DND-41 (cell line): ENCODE measurements at regions not wholly inside any gene's neighbourhood (a gene's known extent, or its start where the extent isn't known, plus 50 kb on each side); places are given as distances from the start of the nearest gene placed in this dataset.
A peak's percentile ranks its signal among the peaks of the same experiment; 100 is the strongest.

Experiments
- ATAC-seq: fragments of 200-7000 bp; cut with Tn5 transposase; 3 replicates; pipeline ENCODE4 v1.9.1; 2021; ENCODE audit warnings: low read depth; ENCODE audit not compliant: insufficient read depth
- DNase-seq: peaks from one replicate; pipeline ENCODE4 v3.0.0-alpha.2; 2020
- H2AFZ ChIP-seq: 2 replicates; pipeline ENCODE4 v1.6.0; 2012; ENCODE audit warnings: low read depth, low read length
- H3K27ac ChIP-seq: 2 replicates; pipeline ENCODE4 v1.5.1; 2012; ENCODE audit warnings: low read length, inconsistent platforms
- H3K27me3 ChIP-seq: fragments of 200-600 bp; sonication (generic); 2 replicates; pipeline ENCODE4 v1.6.0; 2012; ENCODE audit warnings: low read length, mild to moderate bottlenecking, inconsistent platforms; ENCODE audit not compliant: insufficient read depth, poor library complexity
- H3K36me3 ChIP-seq: 2 replicates; pipeline ENCODE4 v1.5.1; 2012; ENCODE audit warnings: low read length, inconsistent platforms; ENCODE audit not compliant: insufficient read depth
- H3K4me1 ChIP-seq: 2 replicates; pipeline ENCODE4 v1.5.1; 2012; ENCODE audit warnings: mild to moderate bottlenecking, low read length; ENCODE audit not compliant: insufficient read depth
- H3K4me2 ChIP-seq: 2 replicates; pipeline ENCODE4 v1.6.0; 2012; ENCODE audit warnings: mild to moderate bottlenecking, moderate library complexity, low read length, inconsistent platforms; ENCODE audit not compliant: insufficient read depth
- H3K4me3 ChIP-seq, 2 experiments: fragments of 200-600 bp in 1 of 2; shearing (Covaris generic) in 1 of 2; 2 replicates each; pipeline ENCODE4 v1.5.1; 2012 to 2016; ENCODE audit warnings: inconsistent platforms in 2 of 2, low read length in 2 of 2, mild to moderate bottlenecking in 2 of 2, low read depth in 1 of 2, moderate library complexity in 1 of 2
- H3K79me2 ChIP-seq: 2 replicates; pipeline ENCODE4 v1.6.0; 2012; ENCODE audit warnings: low read length, inconsistent platforms; ENCODE audit not compliant: insufficient read depth
- H3K9ac ChIP-seq: 2 replicates; pipeline ENCODE4 v1.6.0; 2012; ENCODE audit warnings: low read depth, mild to moderate bottlenecking, inconsistent platforms, low read length, moderate library complexity
- H3K9me3 ChIP-seq: 2 replicates; pipeline ENCODE4 v1.5.1; 2012; ENCODE audit warnings: low read length, moderate library complexity, mild to moderate bottlenecking, inconsistent platforms; ENCODE audit not compliant: insufficient read depth, severe bottlenecking
- H4K20me1 ChIP-seq: 2 replicates; pipeline ENCODE4 v1.6.0; 2012; ENCODE audit warnings: low read length; ENCODE audit not compliant: insufficient read depth
- CTCF ChIP-seq: IDR thresholded peaks from 2 replicates; pipeline ENCODE4 v1.5.1; 2012; ENCODE audit warnings: borderline replicate concordance, low read length, moderate library complexity, mild to moderate bottlenecking; ENCODE audit not compliant: poor library complexity, severe bottlenecking; ENCODE audit errors: extremely low read depth
- EZH2 ChIP-seq: IDR thresholded peaks from 3 replicates; pipeline ENCODE4 v1.6.1; 2012; ENCODE audit warnings: borderline replicate concordance, low read depth, mild to moderate bottlenecking, moderate library complexity, low read length, inconsistent platforms; ENCODE audit not compliant: severe bottlenecking

GRCh38 chr13:74794147-74794546, 659.9 kb upstream of the KLF12 start:
- no peaks in the 10 kb centered on the region for H3K27me3 ChIP-seq
- no peak overlapping the region for H3K4me2 ChIP-seq
- H3K79me2 ChIP-seq: no peaks in the 10 kb centered on the region
- no peaks in the 10 kb centered on the region for H3K9me3 ChIP-seq
- H3K36me3 ChIP-seq: no peaks in the 10 kb centered on the region
- ATAC-seq: no peak
- no peak overlapping the region for H3K4me3 ChIP-seq
- DNase-seq: peak; percentile 10
- TF ChIP-seq CTCF: no peak
- no peak for TF ChIP-seq EZH2
- H3K4me1 ChIP-seq: no peaks in the 10 kb centered on the region
- no peaks in the 10 kb centered on the region for H4K20me1 ChIP-seq
- H3K27ac ChIP-seq: no peak overlapping the region
- no peak overlapping the region for H2AFZ ChIP-seq
- no peak overlapping the region for H3K9ac ChIP-seq

GRCh38 chr13:74784959-74785358, 650.8 kb upstream of the KLF12 start:
- no peaks in the 10 kb centered on the region for H3K79me2 ChIP-seq
- no peak overlapping the region for H3K4me2 ChIP-seq
- no peak for DNase-seq

GRCh38 chr13:74778946-74779345, 644.7 kb upstream of the KLF12 start:
- Histone ChIP-seq H3K36me3 (no peaks in the 10 kb centered on the region), H3K4me1 (no peaks in the 10 kb centered on the region), H3K4me2 (no peak overlapping the region), H3K79me2 (no peaks in the 10 kb centered on the region), H3K9ac (no peak overlapping the region), H3K27ac (no peak overlapping the region), H2AFZ (no peak overlapping the region), H3K4me3 (no peak overlapping the region), H4K20me1 (no peaks in the 10 kb centered on the region), H3K27me3 (no peaks in the 10 kb centered on the region), H3K9me3 (no peaks in the 10 kb centered on the region)
- TF ChIP-seq EZH2: no peak
- no peak for TF ChIP-seq CTCF
- ATAC-seq: no peak
- DNase-seq: no peak

More at GRCh38 chr13:74784959-74785358, 650.8 kb upstream of the KLF12 start:
- H3K27me3 ChIP-seq: no peaks in the 10 kb centered on the region
- no peaks in the 10 kb centered on the region for H3K4me1 ChIP-seq
- H3K4me3 ChIP-seq: no peak overlapping the region
- no peak for ATAC-seq
- no peak overlapping the region for H3K27ac ChIP-seq
- TF ChIP-seq CTCF (no peak), EZH2 (no peak)
- no peaks in the 10 kb centered on the region for H3K36me3 ChIP-seq
- H3K9ac ChIP-seq: no peak overlapping the region
- no peaks in the 10 kb centered on the region for H4K20me1 ChIP-seq
- no peak overlapping the region for H2AFZ ChIP-seq
- no peaks in the 10 kb centered on the region for H3K9me3 ChIP-seq

GRCh38 chr13:74778087-74778486, 643.9 kb upstream of the KLF12 start:
- Histone ChIP-seq H3K9me3 (no peaks in the 10 kb centered on the region), H2AFZ (no peak overlapping the region)

More at GRCh38 chr13:74778087-74778486, 643.9 kb upstream of the KLF12 start:
- no peak overlapping the region for H3K27ac ChIP-seq
- ATAC-seq (no peak), DNase-seq (no peak)
- H3K4me1 ChIP-seq: no peaks in the 10 kb centered on the region
- H3K79me2 ChIP-seq: no peaks in the 10 kb centered on the region
- H3K9ac ChIP-seq: no peak overlapping the region
- TF ChIP-seq CTCF (no peak), EZH2 (no peak)
- no peak overlapping the region for H3K4me2 ChIP-seq
- no peaks in the 10 kb centered on the region for H3K27me3 ChIP-seq
- H3K4me3 ChIP-seq: no peak overlapping the region
- no peaks in the 10 kb centered on the region for H3K36me3 ChIP-seq
- no peaks in the 10 kb centered on the region for H4K20me1 ChIP-seq
